HCT116 (cell line): ENCODE measurements at regions not wholly inside any gene's neighbourhood (a gene's known extent, or its start where the extent isn't known, plus 50 kb on each side); places are given as distances from the start of the nearest gene placed in this dataset.

Experiments
- ATAC-seq: fragments of 200-7000 bp; cut with Tn5 transposase; 2 replicates; pipeline ENCODE4 v1.9.1; 2020; ENCODE audit warnings: mild to moderate bottlenecking, moderate library complexity
- BruUV-seq: library from RNA; stranded (reverse); fragments of 400-500 nt; replicated peaks from 2 replicates; lab custom pipeline; 2021; lab: Mats Ljungman, UMichigan
- CTCF ChIA-PET: fragments of 300-600 bp; sonication (Branson Sonifier 250); formaldehyde crosslinking; loops from one replicate; lab custom pipeline; 2021; ENCODE audit warnings: antibody characterized with exemption; lab: Charles Lee
- POLR2A ChIA-PET: fragments of 300-600, 350-600 bp; sonication (Branson Sonifier 250); formaldehyde crosslinking; loops from one replicate; lab custom pipeline; 2021; ENCODE audit warnings: antibody characterized with exemption; lab: Charles Lee
- RAD21 ChIA-PET, 2 experiments: fragments of 300-600 bp; sonication (Branson Sonifier 250); formaldehyde crosslinking; loops; one replicate each; lab custom pipeline; 2023; ENCODE audit warnings: low total read pairs in 2 of 2; ENCODE audit not compliant: uncharacterized antibody in 2 of 2, unreplicated experiment in 2 of 2, low non-redundant PET in 1 of 2; lab: Charles Lee
- DNase-seq: peaks from one replicate; pipeline ENCODE4 v3.0.0-alpha.2; 2010; ENCODE audit warnings: low read depth, low spot score
- H2AFZ ChIP-seq: fragments of 200-600 bp; shearing (Covaris generic), sonication (generic); 2 replicates; pipeline ENCODE4 v1.6.1; 2017; ENCODE audit warnings: low read depth, mixed run types, mixed read lengths, antibody characterized with exemption, low read length; ENCODE audit not compliant: poor library complexity, severe bottlenecking
- H3K27ac ChIP-seq: 2 replicates; pipeline ENCODE4 v1.5.1; 2012; ENCODE audit warnings: low read depth, low read length
- H3K27me3 ChIP-seq: fragments of 200-600 bp; sonication (generic); 2 replicates; pipeline ENCODE4 v1.6.1; 2016; ENCODE audit warnings: mixed run types, low read length, mixed read lengths; ENCODE audit not compliant: insufficient read depth
- H3K36me3 ChIP-seq, 2 experiments: fragments of 200-500 bp in 1 of 2; fragments of 200-600 bp in 1 of 2; sonication (Bioruptor generic) in 1 of 2; sonication (generic) in 1 of 2; 2 replicates each; pipeline versions ENCODE4 v1.5.1 to v1.6.1; 2014 to 2016; ENCODE audit warnings: low read length in 2 of 2, inconsistent platforms in 1 of 2, mixed read lengths in 1 of 2, mixed run types in 1 of 2; ENCODE audit not compliant: insufficient read depth in 2 of 2, control insufficient read depth in 1 of 2
- H3K4me1 ChIP-seq, 2 experiments: fragments of 200-600 bp in 1 of 2; sonication (generic) in 1 of 2; 2 replicates each; pipeline versions ENCODE4 v1.5.1 to v1.6.1; 2012 to 2017; ENCODE audit warnings: low read length in 2 of 2, inconsistent platforms in 1 of 2, mild to moderate bottlenecking in 1 of 2, mixed read lengths in 1 of 2, mixed run types in 1 of 2, moderate library complexity in 1 of 2; ENCODE audit not compliant: insufficient read depth in 2 of 2, control insufficient read depth in 1 of 2
- H3K4me2 ChIP-seq: fragments of 200-600 bp; sonication (generic); 2 replicates; pipeline ENCODE4 v1.6.1; 2017; ENCODE audit warnings: mixed run types, low read length, mixed read lengths
- H3K4me3 ChIP-seq, 2 experiments: fragments of 200-600 bp in 1 of 2; sonication (generic) in 1 of 2; replicated peaks in 1 of 2; 2 replicates each; pipeline ENCODE4 v1.5.1; 2011 to 2016; ENCODE audit warnings: low read length in 2 of 2, control low read depth in 1 of 2, low read depth in 1 of 2, mild to moderate bottlenecking in 1 of 2, mixed read lengths in 1 of 2, mixed run types in 1 of 2
- H3K79me2 ChIP-seq: fragments of 200-600 bp; sonication (generic); 2 replicates; pipeline ENCODE4 v1.6.1; 2017; ENCODE audit warnings: mild to moderate bottlenecking, mixed run types, low read length, moderate library complexity, mixed read lengths; ENCODE audit not compliant: insufficient read depth
- H3K9ac ChIP-seq: fragments of 200-600 bp; sonication (generic); 2 replicates; pipeline ENCODE4 v1.6.1; 2016; ENCODE audit warnings: low read length, mixed read lengths
- H3K9me2 ChIP-seq: fragments of 200-600 bp; sonication (generic), shearing (Covaris generic); 2 replicates; pipeline ENCODE4 v1.6.1; 2017; ENCODE audit warnings: mixed run types, mild to moderate bottlenecking, moderate library complexity; ENCODE audit not compliant: insufficient read depth
- H3K9me3 ChIP-seq, 2 experiments: fragments of 200-500 bp in 1 of 2; fragments of 200-600 bp in 1 of 2; sonication (Bioruptor generic) in 1 of 2; sonication (generic) in 1 of 2; 2 replicates each; pipeline ENCODE4 v1.6.1; 2014 to 2017; ENCODE audit warnings: low read length in 2 of 2, mixed read lengths in 2 of 2, inconsistent platforms in 1 of 2, low read depth in 1 of 2, mild to moderate bottlenecking in 1 of 2, mixed run types in 1 of 2, moderate library complexity in 1 of 2; ENCODE audit not compliant: control insufficient read depth in 1 of 2, insufficient read depth in 1 of 2
- H4K20me1 ChIP-seq: fragments of 200-600 bp; sonication (generic), shearing (Covaris generic); 2 replicates; pipeline ENCODE4 v1.6.1; 2017; ENCODE audit warnings: mixed run types, mild to moderate bottlenecking, moderate library complexity; ENCODE audit not compliant: insufficient read depth
- CBX3 ChIP-seq: IDR thresholded peaks from 2 replicates; pipeline ENCODE4 v1.6.1; 2012; ENCODE audit warnings: low read depth
- CEBPB ChIP-seq: IDR thresholded peaks from 2 replicates; pipeline ENCODE4 v1.6.1; 2012; ENCODE audit warnings: low read depth
- CTCF ChIP-seq, 3 experiments: fragments of 200-600 bp in 1 of 3; sonication (generic) in 1 of 3; IDR thresholded peaks in 2 of 3; conservative IDR thresholded peaks in 1 of 3; 2 replicates each; pipeline ENCODE4 v1.5.1; 2012 to 2017; ENCODE audit warnings: low read depth in 2 of 3, low read length in 2 of 3, antibody characterized with exemption in 1 of 3, borderline replicate concordance in 1 of 3, control low read depth in 1 of 3, mild to moderate bottlenecking in 1 of 3, mixed read lengths in 1 of 3, mixed run types in 1 of 3, moderate library complexity in 1 of 3; ENCODE audit not compliant: insufficient read depth in 1 of 3
- EZH2 ChIP-seq: fragments of 200-600 bp; sonication (generic); IDR thresholded peaks from 2 replicates; pipeline ENCODE4 v1.6.1; 2017; ENCODE audit warnings: antibody characterized with exemption, mixed run types
- EZH2phosphoT487 ChIP-seq: fragments of 200-600 bp; IDR thresholded peaks from 2 replicates; pipeline ENCODE4 v1.6.1; 2018; ENCODE audit warnings: antibody characterized with exemption, borderline replicate concordance
- FOSL1 ChIP-seq: IDR thresholded peaks from 2 replicates; pipeline ENCODE4 v1.6.1; 2012; ENCODE audit warnings: low read depth
- JUND ChIP-seq: IDR thresholded peaks from 2 replicates; pipeline ENCODE4 v1.6.1; 2012
- MAX ChIP-seq: IDR thresholded peaks from 2 replicates; pipeline ENCODE4 v1.6.1; 2012
- POLR2A ChIP-seq: IDR thresholded peaks from 2 replicates; pipeline ENCODE4 v1.7.0; 2011; ENCODE audit warnings: borderline replicate concordance; ENCODE audit not compliant: insufficient read depth, insufficient read length; ENCODE audit errors: extremely low read depth
- POLR2AphosphoS5 ChIP-seq: IDR thresholded peaks from 2 replicates; pipeline ENCODE4 v1.6.1; 2011; ENCODE audit warnings: mild to moderate bottlenecking, low read depth, low read length, moderate library complexity
- RAD21 ChIP-seq: IDR thresholded peaks from 2 replicates; pipeline ENCODE4 v1.6.1; 2012; ENCODE audit warnings: low read depth, mild to moderate bottlenecking
- REST ChIP-seq: IDR thresholded peaks from 2 replicates; pipeline ENCODE4 v1.6.1; 2012; ENCODE audit warnings: low read depth
- SIN3A ChIP-seq: IDR thresholded peaks from 2 replicates; pipeline ENCODE4 v1.6.1; 2012; ENCODE audit warnings: low read depth
- SRF ChIP-seq: IDR thresholded peaks from 2 replicates; pipeline ENCODE4 v1.6.1; 2012; ENCODE audit warnings: low read depth
- YY1 ChIP-seq: IDR thresholded peaks from 2 replicates; pipeline ENCODE4 v1.6.1; 2011; ENCODE audit warnings: low read length, low read depth, moderate library complexity, mild to moderate bottlenecking; ENCODE audit not compliant: insufficient replicate concordance; ENCODE audit errors: extremely low read depth
- ZNF274 ChIP-seq: fragments of 200-500 bp; sonication (Bioruptor generic); IDR thresholded peaks from 2 replicates; pipeline ENCODE4 v1.6.1; 2014; ENCODE audit warnings: mild to moderate bottlenecking, low read depth, low read length, inconsistent platforms
- intact Hi-C: fragments of 100-400 bp; cut with micrococcal nuclease; formaldehyde crosslinking; loops from 2 replicates; pipeline ENCODE4 v1.10.0; 2022

- intact Hi-C loops: no loop called here
- no peaks in the 10 kb centered on the region for H3K9me3 ChIP-seq
- no peak overlapping the region for H3K4me3 ChIP-seq
- no peak overlapping the region for H3K9ac ChIP-seq
- H3K4me2 ChIP-seq: no peak overlapping the region
- ChIA-PET RAD21 (no interaction called here), POLR2A (no interaction called here), CTCF (no interaction called here)
- no peak for TF ChIP-seq JUND
- no peak for TF ChIP-seq YY1
- no peak for TF ChIP-seq RAD21
- no peak for TF ChIP-seq SRF
- no peak for TF ChIP-seq CTCF (IDR thresholded peaks at IDR 0.05 in 2 of 3, conservative IDR thresholded peaks at IDR 0.05 in 1 of 3; ENCODE audit: borderline replicate concordance in 1 of 3, insufficient read depth in 1 of 3, low read depth in 2 of 3, low read length in 2 of 3)
- TF ChIP-seq FOSL1: no peak
- TF ChIP-seq CBX3: no peak
- TF ChIP-seq POLR2AphosphoS5: no peak
- TF ChIP-seq EZH2: no peak
- no peak for TF ChIP-seq EZH2phosphoT487
- TF ChIP-seq CEBPB: no peak
- TF ChIP-seq POLR2A: no peak
- no peak for TF ChIP-seq SIN3A
- no peak for TF ChIP-seq MAX
- no peak for TF ChIP-seq ZNF274
- no peak for TF ChIP-seq REST
- H3K27ac ChIP-seq: no peak overlapping the region
- H2AFZ ChIP-seq: no peak overlapping the region
- no peaks in the 10 kb centered on the region for H3K4me1 ChIP-seq
- H3K27me3 ChIP-seq: no peaks in the 10 kb centered on the region
- ATAC-seq (no peak), DNase-seq (no peak)
- no peaks in the 10 kb centered on the region for H3K9me2 ChIP-seq
- H3K79me2 ChIP-seq: no peaks in the 10 kb centered on the region
- no TSS peak for BruUV-seq
- no peaks in the 10 kb centered on the region for H4K20me1 ChIP-seq
- H3K36me3 ChIP-seq: no peaks in the 10 kb centered on the region
These were observed 419.2 kb downstream of the EPM2A start for GRCh38 chr6:145315982-145316600.
